ENCODE measurements at regions not wholly inside any gene's neighbourhood (a gene's known extent, or its start where the extent isn't known, plus 50 kb on each side); places are given as distances from the start of the nearest gene placed in this dataset.
"Not testable (repeated sequence)": the region's sequence is repeated elsewhere in the genome, so short reads cannot be mapped to it uniquely, and the experiment has no call there.

GRCh38 chr2:144937066-144937465 lies 417.1 kb upstream of the ZEB2 start:
- DNase-seq (ENCODE audit: low read depth): no peak

DNA sequence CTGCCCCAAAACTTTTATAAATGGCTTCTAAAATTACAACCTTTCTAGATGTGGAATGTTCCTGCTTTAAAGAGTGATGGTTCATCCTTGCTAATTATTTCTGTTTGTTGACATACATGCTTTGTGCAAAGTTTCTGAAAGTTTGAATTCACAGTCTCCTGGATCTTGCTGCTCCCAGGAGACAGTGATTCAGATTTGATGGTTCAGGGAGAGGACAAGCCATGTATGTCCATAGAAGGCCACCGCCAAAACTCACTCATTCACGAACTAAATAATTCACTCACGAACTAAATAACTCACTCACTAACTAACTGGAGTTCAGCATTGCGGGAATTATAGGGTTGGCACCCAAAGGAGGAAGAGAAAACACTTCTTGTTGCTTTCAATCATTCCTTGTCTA lies 416.5 kb upstream of the ZEB2 start:
- DNase-seq (ENCODE audit: low read depth): no peak

DNA sequence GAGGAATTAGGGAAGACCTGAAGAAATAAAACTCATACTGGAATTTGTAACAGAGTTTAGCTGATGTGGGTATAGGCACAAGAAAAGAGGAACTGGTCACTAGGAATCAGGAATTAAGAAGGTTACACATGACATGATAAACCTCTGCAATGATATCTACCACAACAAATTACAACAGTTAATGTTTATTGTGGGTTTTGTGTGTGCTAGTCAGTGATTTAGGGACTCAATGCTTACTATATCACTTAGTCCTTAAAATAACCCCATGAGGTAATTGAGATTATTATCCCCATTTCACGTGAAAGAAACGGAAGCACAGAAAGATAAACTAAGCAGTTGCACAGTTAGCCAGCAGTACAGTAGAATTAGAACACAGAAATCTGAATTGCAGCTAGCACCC lies 415.8 kb upstream of the ZEB2 start:
- no peak for DNase-seq (ENCODE audit: low read depth)

- DNase-seq (ENCODE audit: low read depth): no peak
Measured at GRCh38 chr2:144935191-144935590, 415.3 kb upstream of the ZEB2 start.

DNA sequence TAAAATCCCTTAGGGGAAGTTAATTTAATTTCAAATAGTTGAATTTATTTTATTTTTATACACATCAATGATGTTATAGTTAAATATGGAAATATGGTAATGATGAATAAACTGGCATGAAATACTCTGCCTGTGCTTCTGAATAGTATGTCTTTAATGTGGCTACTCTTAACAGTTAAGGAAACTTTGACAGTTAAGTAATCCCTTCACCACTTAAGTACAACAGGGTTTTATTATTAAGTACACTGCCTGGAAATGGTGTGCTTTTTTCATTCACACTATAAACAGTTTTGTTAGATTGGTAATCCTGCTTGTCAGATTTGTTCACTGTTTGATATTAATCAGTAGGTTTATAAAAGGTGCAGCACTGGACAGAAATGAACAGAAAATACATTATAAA lies 412.0 kb upstream of the ZEB2 start:
- no peak for DNase-seq (ENCODE audit: low read depth)

- DNase-seq (ENCODE audit: low read depth): no peak
Measured at GRCh38 chr2:144931480-144931879, 411.6 kb upstream of the ZEB2 start.

- no peak for DNase-seq (ENCODE audit: low read depth)
Measured at GRCh38 chr2:144927429-144927828, 407.5 kb upstream of the ZEB2 start.

- DNase-seq (ENCODE audit: low read depth): no peak
Measured at GRCh38 chr2:144925886-144926285, 406.0 kb upstream of the ZEB2 start.

- no peak for DNase-seq (ENCODE audit: low read depth)
Measured at GRCh38 chr2:144924827-144925226, 404.9 kb upstream of the ZEB2 start.

DNA sequence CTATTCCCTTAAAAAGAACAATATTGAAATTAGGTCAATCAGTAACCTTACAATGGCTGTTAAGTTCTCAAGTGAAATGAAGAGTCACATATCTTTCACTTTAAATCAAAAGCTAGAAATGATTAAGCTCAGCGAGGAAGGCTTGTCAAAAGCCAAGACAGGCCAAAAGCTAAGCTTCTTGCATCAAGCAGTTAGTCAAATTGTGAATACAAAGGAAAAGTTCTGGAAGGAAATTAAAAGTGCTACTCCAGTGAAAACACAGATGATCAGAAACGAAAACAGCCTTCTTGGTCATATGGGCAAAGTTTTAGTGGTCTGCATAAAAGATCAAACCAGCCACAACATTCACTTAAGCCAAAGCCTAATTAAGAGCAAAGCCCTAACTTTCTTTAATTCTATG lies 402.6 kb upstream of the ZEB2 start:
- DNase-seq (ENCODE audit: low read depth): no peak

DNA sequence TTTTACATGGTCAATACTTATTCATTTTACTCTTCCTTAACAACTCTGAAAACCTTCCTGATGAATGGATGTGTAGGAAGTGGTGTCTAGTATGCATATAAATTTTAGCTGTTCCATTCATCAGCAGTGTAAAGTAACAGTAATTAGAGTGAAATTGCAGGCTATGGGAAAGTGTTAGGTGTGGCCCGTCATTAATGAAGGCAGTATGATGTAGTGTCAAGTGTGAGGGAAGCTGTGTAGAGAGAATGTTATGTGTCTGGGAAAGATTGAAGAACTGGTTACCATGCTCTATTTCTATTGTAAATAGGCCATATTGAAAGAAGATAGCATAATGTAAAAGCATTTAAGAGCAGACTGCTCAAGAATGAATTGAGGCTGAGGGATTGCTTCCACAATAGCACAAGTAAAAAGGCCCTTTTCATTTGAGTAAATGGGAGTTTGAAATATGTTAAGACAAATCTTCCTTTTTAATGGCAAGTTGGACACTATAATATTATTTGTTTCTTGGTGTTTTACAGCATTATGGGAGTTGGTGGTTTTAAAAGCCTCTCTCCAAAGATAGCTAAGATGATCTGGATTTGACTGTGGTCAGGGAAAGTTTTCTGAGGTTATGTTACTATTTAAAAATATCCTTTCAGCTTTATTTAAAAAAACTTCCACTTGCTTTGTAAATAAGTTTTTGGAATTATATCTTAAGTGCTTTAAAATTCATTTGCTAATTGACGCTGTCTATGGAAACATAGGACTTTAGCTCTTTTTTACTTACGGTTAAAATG lies 401.0 kb upstream of the ZEB2 start:
- DNase-seq (ENCODE audit: low read depth): no peak

DNA sequence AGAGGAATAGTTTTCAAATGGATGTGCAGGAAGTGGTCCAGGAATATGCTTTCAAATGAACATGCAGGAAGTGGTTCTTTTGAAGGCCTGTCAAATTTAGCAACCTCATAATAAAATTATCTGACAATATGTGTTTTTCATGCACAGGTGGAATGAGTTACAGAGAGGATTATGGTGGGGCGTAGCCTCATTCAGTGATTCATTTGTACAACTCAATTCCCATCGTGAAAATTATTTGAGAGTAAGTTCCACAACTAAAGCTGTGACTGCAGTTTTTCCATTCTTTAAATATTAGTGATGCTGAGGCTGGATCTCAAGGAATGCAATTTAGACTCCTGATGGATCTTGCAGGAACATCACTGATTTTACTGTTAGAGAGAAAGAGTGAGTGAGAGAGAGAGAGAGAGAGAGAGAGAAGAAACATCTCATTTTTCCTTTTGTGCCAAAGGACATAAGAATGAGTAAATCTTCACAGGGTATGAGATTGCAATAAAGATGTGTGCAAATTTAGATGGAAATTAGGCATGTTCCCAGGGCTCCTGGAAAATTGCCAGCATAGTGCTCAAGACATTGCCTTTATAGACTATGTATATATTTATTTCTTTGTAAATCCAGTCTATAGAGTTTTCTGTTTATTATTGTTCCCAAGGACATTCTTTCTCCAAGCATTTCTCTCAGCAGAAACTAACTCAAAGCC lies 394.9 kb upstream of the ZEB2 start:
- no peak for DNase-seq (ENCODE audit: low read depth)

DNA sequence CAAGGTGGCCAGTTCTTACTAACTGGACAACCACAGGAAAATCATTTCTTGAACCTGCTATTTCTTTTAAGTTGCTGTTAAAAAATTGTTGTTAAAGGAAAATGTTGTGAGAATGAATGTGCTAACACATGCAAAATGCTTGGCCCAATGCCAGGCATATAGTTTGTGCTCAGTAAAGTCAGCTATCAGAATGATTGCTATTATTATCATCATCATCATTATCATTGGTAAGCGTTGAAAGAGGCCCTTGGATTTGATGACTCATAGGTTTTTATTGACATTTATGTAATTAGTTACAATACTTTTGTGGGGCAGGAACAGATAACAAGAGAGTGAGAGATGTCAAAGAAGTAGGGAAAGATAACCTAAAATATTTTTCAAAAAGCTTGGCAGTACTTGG lies 394.2 kb upstream of the ZEB2 start:
- no peak for DNase-seq (ENCODE audit: low read depth)

DNA sequence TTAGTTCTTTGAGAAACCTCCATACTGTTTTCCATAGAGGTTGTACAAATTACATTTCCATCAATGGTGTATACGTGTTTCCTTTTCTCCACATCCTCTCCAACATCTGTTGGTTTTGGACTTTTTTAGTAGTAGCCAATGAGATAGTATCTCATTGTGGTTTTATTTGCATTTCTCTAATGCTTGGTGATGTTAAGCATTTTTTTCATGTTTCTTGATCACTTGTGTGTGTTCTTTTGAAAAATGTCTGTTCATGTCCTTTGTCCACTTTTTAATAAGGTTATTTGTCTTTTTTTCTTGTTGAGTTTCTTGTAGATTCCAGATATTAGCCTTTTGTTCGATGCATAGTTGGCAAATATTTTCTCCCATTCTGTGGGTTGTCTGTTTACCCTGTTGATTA lies 392.3 kb upstream of the ZEB2 start:
- no peak for DNase-seq (ENCODE audit: low read depth)

GRCh38 chr2:144905956-144906355 lies 386.0 kb upstream of the ZEB2 start:
- DNase-seq (ENCODE audit: low read depth): no peak

DNA sequence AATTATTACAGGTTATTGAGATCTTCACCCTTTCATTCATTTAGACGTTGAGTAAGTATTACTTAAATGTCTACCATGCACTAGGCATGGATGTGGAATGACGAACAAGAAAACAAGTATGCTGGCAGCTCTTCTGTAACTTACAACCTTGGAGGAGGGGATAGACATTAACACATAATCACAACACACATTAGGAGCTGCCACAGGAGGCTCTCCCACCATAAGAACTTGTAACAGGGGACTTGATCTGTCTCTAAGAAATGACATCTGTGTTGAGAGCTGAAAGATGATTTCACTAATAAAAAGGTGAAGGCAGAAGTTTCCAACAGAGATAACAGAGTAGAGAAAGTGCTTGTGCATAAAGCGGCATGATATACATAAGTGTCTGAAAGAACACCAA lies 384.7 kb upstream of the ZEB2 start:
- DNase-seq (ENCODE audit: low read depth): no peak

- not testable (repeated sequence) for DNase-seq (ENCODE audit: low read depth)
Measured at GRCh38 chr2:144903045-144903444, 383.1 kb upstream of the ZEB2 start.

DNA sequence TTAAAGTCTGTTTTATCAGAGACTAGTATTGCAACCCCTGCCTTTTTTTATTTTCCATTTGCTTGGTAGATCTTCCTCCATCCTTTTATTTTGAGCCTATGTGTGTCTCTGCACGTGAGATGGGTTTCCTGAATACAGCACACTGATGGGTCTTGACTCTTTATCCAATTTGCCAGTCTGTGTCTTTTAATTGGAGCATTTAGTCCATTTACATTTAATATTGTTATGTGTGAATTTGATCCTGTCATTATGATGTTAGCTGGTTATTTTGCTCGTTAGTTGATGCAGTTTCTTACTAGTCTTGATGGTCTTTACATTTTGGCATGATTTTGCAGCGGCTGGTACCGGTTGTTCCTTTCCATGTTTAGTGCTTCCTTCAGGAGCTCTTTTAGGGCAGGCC lies 381.5 kb upstream of the ZEB2 start:
- DNase-seq (ENCODE audit: low read depth): not testable (repeated sequence)

- DNase-seq (ENCODE audit: low read depth): no peak
Measured at GRCh38 chr2:144896341-144896740, 376.4 kb upstream of the ZEB2 start.

- no peak for DNase-seq (ENCODE audit: low read depth)
Measured at GRCh38 chr2:144894612-144895599, 375.0 kb upstream of the ZEB2 start.

DNA sequence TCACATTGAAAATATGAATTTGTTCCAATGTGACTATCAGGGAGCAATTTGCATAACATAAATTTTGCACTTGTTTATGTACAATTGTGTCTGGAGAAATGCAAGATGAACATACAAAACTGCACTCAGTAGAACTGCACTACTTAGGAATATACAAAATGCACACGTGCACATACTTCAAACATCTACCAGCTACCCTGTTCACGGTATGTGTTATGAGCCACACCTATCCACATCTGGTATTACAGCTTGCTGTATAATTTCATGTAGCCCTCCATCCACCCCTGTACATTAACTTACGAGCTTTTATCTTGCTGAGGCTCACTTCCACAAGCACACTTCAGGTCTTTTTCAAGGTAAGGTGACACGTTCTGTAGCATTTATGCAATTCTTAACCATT lies 373.5 kb upstream of the ZEB2 start:
- DNase-seq (ENCODE audit: low read depth): no peak

- peak; percentile 14 for DNase-seq (ENCODE audit: low read depth)
Measured at GRCh38 chr2:144890828-144891227, 370.9 kb upstream of the ZEB2 start.

GRCh38 chr2:144889348-144889747 lies 369.4 kb upstream of the ZEB2 start:
- no peak for DNase-seq (ENCODE audit: low read depth)

Measured in non-pigmented ciliary epithelial cell (primary cell).